Prostate gland (tissue), 2 donors: ENCODE measurements at regions not wholly inside any gene's neighbourhood (a gene's known extent, or its start where the extent isn't known, plus 50 kb on each side); places are given as distances from the start of the nearest gene placed in this dataset.
"Not testable (repeated sequence)": the region's sequence is repeated elsewhere in the genome, so short reads cannot be mapped to it uniquely, and the experiment has no call there.

Experiments used
- CTCF ChIP-seq, 4 experiments: fragments of 200-600 bp in 2 of 4; fragments of 450-650 bp in 2 of 4; sonication (generic) in 2 of 4; IDR thresholded peaks; 1 replicate in 3 of 4; 2 replicates in 1 of 4; pipeline ENCODE4 v1.5.1; 2016 to 2019; ENCODE audit warnings: antibody characterized with exemption in 4 of 4, mild to moderate bottlenecking in 2 of 4, moderate library complexity in 2 of 4
- POLR2A ChIP-seq: fragments of 450-650 bp; IDR thresholded peaks from one replicate; pipeline ENCODE4 v1.6.1; 2016; ENCODE audit warnings: antibody characterized with exemption, mild to moderate bottlenecking
- POLR2AphosphoS5 ChIP-seq: sonication (generic); formaldehyde crosslinking; IDR thresholded peaks from one replicate; pipeline ENCODE4 v1.6.1; 2017; ENCODE audit warnings: antibody characterized with exemption

- TF ChIP-seq POLR2AphosphoS5; POLR2A; CTCF (IDR thresholded peaks at IDR 0.05): not testable (repeated sequence)
Measured at GRCh38 chr5:131095561-131095960, 69.5 kb downstream of the HINT1 start.
